GM18519 (cell line): ENCODE measurements at regions not wholly inside any gene's neighbourhood (a gene's known extent, or its start where the extent isn't known, plus 50 kb on each side); places are given as distances from the start of the nearest gene placed in this dataset.
"Not testable (repeated sequence)": the region's sequence is repeated elsewhere in the genome, so short reads cannot be mapped to it uniquely, and the experiment has no call there.

ENCODE experiments used
- ATAC-seq: cut with Tn5 transposase; IDR thresholded peaks from one replicate; pipeline ENCODE4 v1.9.1; 2021; ENCODE audit warnings: mild to moderate bottlenecking, moderate library complexity; ENCODE audit not compliant: unreplicated experiment, low FRiP score

DNA sequence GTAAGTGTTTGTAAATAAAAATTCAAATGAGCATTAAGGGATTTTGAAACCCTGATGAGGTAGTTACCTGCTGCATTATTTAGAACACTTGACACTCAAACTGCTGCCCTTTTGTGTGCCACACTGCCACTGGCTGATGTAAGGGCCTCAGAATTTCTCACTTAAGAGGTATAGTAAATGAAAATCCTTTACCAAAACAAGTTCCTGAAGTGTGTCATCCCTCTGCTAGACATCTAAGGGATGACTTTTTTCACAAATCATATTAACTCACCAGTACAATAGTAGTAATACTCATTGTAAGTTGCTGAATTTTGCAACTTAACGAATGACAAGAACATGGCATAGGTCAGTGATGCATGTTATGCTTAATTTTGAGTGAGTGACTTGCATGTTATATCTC, 274.9 kb upstream of the UBE2E3 start:
- no peak for ATAC-seq

DNA sequence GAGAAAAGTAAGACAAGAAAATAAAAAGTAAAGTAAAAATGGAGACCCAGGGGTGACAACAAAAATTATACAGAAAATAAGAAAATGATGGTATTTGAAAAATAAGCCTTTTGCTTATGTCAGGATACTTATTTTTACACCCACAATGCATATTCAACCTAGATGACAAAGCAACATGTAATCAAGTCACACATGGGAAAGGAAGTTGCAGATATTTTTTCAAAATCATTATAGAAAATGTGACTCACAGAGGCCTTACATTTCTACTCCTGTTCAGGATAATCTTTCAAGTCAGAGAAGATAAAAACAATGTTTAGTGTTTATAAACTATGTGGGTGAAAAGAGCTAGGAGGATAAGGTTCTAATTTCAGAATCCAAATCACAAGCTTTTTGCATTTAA, 275.3 kb upstream of the UBE2E3 start:
- no peak for ATAC-seq

DNA sequence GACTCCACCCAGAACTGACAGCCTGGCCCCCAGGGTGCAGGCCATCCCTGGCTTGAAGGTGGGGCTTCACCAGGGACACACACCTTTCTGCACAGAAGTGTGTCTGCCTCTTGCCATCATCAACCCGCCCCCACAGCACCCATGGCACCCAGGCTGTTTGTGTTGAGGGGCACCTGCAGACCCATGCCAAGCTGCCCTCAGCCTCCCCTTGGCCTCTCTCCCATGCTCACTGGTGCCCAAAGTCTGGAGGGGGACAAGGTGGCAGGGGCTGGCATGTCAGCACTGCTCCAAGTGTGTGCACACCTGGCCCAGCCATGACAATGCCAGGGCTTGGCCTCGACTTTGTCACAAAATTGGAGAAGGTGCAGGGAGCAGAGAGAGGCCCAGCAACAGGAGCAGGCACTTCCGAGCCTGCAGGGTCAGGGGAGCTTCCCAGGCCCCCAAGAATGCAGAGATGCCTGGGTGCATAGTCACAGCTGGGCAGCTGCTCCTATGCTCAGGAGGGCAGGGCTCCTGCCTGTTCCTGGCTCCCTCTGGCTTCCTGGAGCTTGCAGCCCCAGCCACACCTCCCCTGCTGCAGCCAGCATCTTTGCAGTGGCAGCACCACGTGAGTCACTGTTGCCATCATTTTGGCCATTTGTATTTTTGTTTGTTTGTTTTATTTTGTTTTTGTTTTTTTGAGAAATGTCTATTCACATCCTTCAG, 280.6 kb upstream of the UBE2E3 start:
- no peak for ATAC-seq

DNA sequence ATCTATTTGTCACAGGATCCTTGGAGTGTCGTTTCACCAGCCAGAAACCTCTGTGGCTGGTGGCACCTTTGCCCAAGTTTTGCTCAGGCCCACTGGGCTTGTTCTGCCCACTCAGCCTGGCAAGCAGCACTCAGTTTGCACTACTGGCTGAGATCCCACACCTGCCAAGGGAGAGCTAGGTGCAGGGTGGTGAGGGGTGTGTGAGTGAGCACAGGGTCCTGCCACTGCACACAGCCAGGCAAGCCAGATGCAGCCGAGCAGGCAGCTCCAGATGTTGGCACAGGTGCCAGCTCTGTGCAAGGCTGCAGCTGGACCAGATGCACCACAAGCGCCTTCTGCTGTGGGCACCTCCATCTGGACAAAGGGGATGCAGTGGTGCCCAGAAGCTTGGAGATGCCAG, 281.7 kb upstream of the UBE2E3 start:
- ATAC-seq, result no peak

DNA sequence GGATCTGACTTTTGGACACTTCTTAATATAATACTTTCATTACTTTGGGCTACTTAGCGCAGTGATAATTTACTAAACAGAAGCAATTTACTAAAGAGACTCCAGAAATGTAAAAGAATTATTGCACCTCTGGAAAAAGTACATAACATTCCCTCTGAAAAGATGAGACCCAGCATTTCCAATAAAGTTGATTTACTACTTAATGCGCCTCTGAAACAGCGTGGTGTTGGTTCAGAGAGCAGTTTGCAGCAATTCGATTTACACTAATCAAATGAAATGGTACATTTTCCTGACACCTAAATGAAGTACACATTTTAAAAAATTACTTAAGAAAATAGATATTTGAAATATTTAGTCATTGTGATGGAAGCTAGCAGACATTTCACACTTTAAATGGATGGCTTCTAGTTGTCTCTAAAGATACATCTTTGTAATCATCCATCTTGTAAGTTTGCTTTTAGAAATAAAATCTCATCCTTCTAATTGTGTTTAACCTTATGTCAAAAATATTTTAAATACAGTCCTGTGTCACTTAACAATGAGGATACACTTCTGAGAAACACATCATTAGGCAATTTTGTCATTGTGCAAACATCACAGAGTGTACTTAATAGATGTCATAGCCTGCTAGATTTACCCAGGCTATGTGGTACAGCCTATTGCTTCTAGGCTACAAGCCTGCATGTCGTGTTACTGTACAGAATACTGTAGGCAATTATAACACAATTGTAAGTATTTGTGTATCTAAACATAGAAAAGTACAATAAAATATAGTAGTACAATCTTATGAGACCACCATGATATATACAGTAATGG, 284.6 kb upstream of the UBE2E3 start:
- ATAC-seq, result no peak

DNA sequence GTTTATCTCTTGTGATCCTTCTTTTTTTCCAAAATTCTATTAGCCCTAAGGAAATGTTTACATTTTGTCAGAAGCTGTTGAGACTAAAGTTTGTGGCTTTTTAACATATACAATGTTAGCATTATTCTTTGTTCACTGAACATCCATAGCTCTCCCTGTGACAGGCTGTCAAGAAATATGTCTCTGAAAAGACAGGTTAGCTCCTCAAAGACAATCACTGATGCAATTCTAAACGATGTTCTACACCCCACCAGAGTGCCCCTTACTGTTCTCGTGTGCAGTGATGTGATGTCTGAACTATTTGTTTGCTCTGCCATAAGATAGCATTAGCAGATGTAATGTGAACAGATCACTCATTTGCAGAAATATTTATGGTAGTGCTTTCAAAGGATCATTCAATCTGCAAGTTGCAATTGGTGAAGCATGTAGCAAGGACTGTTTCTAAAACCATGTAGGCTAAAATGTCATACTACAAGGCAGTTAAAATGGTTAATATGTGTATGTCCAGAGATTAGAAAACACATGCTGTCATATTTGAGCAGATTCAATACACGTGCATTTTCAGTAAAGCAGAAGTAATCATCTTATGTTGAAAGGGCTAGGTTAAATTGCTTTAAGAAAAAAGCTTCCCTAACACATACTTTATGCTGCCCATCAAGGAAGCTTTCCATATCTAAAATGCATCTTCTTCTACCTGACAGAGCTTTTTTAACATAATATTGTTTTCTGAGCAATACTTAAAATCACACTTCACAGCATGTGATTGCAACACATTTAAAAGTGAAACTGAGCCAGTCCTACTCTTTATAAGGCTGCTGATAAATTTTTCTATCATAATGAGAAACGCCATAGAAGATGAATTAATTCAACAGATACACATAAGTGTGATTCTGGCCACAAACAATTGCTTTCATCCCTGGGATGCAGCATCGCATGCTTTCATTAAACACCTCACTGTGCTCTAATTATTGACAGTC, 285.7 kb upstream of the UBE2E3 start:
- no peak for ATAC-seq

DNA sequence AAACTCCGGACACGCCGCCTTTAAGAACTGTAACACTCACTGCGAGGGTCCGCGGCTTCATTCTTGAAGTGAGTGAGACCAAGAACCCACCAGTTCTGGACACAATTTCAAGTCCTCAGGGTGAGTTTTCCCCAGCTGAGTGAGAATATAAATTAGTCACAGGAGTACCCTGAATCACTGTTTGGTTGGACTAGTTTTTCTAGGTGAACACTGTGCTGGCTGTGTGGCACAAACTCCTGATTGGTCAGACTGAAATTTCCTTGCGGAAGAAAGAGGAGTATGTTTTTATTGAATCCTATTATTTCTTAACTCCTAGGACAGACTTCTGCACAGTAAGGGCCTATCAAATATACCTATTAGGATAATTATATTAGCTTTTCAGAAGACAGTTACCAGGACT, 288.1 kb upstream of the UBE2E3 start:
- ATAC-seq, result no peak

DNA sequence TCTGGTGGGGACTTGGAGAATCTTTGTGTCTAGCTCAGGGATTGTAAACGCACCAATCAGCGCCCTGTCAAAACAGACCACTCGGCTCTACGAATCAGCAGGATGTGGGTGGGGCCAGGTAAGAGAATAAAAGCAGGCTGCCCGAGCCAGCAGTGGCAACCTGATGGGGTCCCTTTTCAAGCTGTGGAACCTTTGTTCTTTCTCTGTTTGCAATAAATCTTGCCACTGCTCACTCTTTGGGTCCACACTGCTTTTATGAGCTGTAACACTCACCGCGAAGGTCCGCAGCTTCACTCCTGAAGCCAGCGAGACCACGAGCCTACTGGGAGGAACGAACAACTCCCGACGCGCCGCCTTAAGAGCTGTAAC, 288.6 kb upstream of the UBE2E3 start:
- ATAC-seq, result not testable (repeated sequence)

DNA sequence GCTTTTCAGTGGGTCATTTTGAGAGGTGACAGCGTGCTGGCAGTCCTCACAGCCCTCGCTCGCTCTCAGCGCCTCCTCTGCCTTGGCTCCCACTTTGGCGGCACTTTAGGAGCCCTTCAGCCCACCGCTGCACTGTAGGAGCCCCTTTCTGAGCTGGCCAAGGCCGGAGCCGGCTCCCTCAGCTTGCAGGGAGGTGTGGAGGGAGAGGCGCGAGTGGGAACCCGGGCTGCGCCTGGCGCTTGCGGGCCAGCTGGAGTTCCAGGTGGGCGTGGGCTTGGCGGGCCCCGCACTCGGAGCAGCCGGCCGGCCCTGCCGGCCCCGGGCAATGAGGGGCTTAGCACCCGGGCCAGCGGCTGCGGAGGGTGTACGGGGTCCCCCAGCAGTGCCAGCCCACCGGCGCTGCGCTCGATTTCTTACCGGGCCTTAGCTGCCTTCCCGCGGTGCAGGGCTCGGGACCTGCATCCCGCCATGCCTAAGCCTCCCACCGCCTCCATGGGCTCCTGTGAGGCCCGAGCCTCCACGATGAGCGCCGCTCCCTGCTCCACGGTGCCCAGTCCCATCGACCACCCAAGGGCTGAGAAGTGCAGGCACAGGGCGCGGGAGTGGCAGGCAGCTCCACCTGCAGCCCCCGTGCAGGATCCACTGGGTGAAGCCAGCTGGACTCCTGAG, 289.1 kb upstream of the UBE2E3 start:
- ATAC-seq, result not testable (repeated sequence)

DNA sequence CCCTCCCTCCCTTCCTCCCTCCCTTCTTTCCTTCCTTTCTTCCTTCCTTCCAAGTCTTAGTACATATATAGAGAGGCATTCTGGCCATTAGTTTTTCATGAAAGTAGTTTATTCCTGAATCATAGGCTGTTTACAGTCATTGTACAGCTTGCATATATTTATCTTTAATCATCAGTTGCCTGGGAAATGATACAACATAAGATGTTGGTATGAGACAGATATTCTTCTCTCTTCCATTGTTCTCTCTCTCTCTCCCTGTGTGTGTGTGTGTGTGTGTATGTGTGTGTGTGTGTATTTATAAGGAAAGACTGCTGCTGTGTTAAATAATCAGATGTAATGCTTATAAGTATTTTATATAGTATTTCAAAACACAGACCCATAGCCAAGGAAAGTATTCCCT, 289.8 kb upstream of the UBE2E3 start:
- ATAC-seq, result no peak

DNA sequence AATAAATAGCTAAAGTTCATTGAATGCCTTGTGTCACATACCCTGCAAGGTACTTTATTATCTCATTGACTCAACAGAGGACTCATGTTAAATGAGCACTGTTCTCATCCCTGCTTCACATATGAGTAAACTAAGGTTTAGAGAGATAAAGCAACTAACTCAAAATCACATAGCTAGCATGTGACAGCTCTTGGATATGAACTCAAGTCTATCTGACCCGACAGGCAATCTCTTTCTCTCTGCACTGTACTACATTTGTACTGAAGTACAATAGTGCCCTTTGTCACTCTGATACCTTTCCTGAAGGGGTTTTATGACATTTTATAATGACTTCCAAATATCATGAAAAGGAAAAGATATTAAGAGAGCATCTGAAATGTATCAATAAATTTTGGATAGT, 297.5 kb upstream of the UBE2E3 start:
- no peak for ATAC-seq

DNA sequence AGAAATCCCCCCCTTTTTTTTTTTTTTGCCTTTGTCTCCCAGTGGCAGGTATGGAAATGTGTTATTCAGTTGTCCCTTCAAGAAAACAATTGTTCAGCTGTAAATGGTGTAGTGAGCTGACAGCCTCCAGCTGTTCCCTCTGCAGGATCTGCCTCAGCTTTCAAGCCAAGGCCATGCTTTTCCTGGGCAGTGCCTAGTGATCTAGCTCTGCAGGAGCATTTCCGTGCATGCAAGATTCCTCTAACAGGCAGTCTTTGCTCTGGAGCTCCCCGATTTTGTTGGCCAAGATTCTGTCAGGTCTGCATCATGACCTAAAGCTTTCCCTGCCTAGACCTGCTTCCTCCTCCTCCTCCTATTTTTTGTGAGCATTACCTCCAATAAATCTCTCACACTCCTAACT, 300.7 kb upstream of the UBE2E3 start:
- no peak for ATAC-seq

DNA sequence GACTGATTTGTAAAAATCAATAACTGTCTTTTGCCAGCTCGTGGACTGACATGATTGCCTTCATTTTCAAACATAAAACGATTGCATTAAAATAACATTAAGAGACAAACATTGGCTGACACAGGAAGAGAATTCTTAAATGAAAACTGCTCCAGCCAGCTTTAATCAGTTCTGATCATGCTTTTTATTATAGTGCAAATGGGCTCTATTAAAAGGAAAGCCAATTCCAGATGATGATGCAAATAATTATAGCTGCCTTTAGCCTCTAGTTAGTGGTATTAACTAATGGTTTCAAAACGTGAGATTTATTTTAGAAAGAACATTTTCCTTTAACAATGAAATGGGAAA, 301.8 kb upstream of the UBE2E3 start:
- no peak for ATAC-seq

DNA sequence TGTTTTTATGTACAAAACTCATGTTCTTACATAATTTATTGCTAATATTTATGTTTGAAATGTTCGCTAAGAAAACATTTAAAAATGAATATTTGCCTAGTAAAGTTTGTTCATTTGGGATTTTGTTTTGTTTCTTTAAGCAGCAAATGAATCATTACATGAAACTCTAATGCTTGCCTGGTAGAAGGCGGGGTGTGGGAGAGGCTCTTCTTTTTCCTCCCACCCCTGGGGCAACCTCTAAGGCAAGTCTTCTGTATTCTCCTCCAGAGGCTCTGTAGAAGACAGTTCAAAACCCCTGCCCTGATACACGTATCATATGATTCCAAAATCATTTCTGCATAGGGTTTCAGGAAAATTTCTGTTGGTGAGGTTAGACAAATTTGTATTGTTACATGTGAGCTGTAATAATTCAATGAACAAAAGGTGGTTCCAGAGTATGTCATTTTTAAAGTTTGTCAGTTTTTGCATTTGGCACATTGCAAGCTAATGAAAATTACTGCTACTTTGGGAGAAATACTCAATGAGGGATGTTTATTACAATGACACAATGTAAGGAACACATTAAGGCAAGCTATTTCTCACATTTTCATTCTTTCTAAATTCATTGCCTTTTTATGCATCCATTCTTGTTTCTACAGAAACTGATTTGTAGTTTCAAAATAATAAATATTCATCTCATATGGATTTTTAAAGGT, 302.3 kb upstream of the UBE2E3 start:
- no peak for ATAC-seq

DNA sequence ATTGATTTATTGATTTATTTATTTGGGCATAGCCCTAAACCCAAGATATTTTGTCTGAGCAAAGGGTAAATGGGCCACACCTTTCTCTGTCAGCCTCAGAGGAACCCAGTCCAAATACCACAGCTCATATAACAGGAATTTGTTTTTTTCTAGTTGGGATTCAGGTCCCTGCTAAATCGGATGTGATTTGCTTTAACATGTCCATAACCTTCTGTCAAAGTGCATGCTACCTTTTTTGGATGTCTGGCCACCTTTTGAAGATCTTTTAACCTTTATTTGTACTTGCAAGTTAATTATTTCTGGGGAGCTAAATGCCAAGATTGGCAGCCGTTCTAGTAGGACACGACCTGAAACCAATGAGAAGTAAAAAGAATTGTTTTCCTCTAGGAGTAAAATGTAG, 303.2 kb upstream of the UBE2E3 start:
- no peak for ATAC-seq

DNA sequence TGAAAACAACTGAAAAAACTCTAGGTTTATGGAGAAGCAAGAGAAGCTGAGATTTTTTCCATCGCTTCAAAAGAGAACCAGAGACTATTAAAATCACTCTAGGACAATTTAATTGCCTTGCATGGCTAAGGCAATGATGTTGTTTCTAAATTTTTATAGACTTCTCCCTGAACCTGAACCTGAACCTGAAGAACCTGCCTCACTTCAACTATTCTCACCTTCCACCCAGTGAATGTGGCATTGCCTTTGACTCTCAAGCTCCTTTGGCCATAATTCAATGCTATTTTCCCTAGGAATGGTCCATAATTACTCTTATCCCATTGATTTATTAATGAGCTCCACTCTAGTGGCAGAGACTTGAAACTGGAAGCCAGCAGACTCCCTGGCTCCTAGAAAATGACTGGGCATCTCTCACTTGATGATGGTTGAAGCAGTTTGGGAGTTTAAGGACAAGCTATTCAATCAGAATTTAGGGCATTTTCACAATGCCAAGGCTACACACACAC, 303.8 kb upstream of the UBE2E3 start:
- no peak for ATAC-seq

DNA sequence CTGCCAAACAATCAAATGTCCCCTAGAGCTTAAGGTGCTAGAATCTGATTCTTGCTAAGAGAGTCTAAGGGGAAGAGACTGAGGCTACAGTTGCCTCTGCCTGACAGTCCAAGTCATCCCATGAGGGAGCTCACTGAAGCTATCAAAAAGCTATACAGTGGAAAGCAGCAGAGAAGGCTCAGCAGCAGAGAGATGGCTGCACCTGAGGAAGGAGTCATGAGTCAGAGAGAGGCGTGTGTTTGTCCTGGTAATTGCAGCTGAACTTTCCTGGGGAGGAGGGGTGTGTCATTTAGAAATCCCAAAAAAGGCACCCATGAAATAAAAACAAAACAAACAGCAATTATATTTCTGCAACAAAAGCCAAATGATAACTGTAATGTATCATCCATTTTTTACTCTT, 305.2 kb upstream of the UBE2E3 start:
- ATAC-seq, result no peak

DNA sequence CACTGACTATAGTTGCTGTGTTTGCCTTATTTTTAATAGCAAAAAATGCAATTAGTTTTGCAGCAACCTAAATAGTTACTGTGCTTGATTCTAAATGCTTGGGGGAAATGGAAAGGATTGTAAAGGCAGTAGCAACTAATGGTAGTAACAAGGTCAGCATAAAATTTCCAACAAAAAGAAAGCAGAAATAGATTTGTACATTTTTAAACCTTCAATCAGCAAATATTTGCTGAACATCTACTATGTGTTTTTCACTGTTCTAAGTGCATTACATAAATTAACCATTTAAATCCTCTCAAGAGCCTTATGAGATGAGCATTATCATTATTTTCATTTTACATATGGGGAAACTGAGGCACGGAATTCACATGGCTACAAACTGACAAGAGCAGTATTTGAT, 308.0 kb upstream of the UBE2E3 start:
- ATAC-seq, result no peak

DNA sequence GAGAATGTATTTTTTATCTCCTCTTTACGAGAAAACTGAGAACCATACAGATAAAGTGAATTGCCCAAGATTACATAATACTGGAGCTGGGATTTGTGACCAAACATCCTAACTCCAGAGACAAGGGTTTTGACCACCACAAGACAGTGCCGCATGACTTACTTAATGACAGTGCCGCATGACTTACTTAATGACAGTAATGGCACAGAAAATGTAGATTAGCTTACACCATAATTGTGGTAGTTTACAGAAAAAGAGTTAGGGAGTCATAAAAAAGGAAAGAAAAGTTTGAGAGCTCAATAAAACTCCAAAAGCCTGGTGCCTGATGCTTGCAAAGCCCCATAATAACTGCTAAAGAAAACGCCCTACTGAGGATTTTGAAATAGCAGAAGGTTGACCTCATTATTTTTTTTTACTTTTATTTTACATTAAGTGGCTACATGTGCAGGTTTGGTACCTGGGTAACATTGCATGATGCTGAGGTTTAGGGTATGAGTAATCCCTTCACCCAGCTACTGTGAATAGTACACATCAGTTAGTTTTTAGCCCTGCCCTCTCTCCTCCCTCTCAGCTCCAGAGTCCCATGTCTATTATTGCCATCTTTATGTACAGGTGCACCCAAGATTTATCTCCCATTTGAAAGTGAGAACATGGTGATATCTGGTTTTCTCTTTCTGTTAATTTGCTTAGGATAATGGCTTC, 310.0 kb upstream of the UBE2E3 start:
- ATAC-seq, result no peak
